NCI-H345 (cell line): ENCODE measurements at regions not wholly inside any gene's neighbourhood (a gene's known extent, or its start where the extent isn't known, plus 50 kb on each side); places are given as distances from the start of the nearest gene placed in this dataset.

Source experiments
- DNase-seq: peaks from one replicate; lab custom pipeline; 2025; lab: John Stamatoyannopoulos, UW

DNA sequence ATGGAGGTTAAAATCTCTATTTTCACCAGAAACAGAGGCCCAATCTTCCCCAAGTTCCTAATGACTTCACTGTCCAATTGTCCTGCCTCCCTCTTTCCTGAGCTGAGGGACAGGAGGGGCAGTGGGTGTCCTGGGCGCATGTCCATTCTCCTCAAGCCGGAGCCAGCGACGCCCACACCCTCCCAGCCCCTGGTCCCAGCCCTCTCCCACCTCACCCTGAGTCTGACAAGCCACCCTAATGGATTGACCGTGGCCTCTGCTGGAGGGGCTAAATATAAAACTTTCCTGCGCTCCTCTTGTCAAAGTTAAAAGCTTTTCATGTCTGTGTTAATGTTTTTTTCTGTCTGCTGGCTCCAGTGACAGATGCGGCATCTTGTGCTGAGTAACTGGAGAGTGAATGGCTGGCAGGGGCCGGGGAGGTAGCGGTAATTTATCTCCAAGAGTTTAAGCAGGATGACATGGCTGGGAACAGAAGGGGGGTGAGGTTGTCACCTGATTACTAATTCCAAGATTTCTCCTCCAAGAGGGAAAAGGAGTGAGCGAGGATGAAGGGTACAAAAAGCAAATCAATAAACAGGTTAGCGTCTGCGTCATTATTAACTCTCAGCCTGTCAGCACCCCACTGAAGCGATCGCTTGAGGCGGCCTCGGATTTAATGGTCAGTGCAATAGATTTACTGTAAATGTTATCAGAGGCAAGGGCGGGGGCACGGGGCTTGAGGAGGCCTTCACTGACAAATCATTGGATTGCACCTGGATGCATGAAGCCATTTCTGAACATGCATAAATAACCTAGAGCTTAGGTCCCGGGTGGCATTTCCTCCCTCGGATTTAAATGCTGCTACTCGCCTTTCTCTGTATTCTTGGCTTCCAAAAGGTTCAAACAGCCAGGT, 118.1 kb upstream of the MAFB start:
- DNase-seq, result no peak

GRCh38 chr20:40807821-40808170, 118.8 kb upstream of the MAFB start:
- no peak for DNase-seq

GRCh38 chr20:40808936-40809335, 119.9 kb upstream of the MAFB start:
- no peak for DNase-seq

DNA sequence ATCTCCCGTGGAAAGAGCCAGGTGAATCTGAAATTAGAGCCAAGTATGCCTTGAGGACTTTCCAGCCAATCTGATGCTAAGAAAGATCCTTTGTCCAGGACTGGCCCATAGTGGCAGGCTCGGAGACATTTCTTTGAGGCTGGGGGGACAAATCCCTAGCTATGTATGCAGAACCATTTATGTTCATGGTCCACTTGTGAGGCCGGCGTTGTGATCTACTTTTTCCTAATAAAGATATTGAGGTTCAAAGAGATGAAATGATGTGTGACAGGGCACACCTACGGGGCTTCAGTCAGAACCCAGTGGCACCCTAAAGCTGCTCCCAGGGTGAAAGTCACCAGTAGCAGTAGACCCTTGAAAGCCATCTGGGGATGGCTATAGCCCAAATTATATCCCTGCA, 120.3 kb upstream of the MAFB start:
- DNase-seq, result no peak

GRCh38 chr20:40810332-40811000, 121.4 kb upstream of the MAFB start:
- no peak for DNase-seq

DNA sequence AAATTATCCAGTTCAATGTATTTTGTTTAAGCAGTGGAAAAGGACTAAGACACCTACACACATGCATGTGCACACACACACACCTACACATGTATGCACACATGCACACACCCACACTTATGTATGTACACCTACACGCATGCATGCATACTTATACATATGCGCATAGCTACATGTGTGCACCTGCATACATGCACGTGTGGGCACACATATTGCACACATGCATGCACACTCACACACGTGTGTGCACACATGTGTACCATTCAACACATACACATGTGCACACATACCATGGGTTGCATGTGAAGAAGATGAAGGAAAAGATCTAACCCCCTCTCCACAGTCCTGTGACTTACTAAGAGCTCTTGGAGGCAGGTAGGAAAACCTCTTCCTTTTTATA, 122.0 kb upstream of the MAFB start:
- DNase-seq, result no peak

DNA sequence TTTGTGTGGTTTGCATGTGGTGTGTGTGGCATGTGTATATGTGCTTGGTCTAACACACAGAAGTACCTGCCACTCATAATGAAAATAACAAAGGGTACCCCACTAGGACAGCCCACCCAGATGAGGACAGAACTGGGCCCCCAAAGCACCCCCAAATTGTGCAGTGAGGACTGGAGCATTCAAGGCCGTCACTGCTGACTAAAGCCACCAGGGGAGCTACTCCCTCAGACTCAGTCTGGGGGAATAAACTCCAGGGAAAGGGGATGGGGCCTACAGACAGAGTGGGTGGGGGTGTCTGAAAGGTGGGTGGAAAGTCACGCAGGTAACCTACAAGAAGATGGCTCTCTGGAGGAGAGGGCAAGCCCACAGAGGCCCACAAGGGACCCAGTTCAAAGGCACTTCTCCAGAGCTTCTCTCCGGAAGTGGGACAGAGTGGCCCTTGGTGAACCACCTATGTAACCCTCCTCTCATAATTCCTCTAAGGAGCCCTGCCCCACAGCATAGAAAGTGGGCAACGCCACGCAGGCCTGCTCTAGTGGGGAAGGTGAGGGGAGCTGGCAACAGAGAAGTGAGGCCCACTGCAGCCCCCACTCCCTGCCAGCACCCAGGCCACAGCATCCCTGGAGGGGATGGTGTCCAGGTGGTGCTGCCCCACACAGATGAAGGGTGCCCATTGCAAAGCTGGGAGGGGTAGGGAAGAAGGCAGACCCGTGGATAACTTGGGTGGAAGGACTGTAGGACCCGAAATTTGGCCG, 122.8 kb upstream of the MAFB start:
- no peak for DNase-seq

- DNase-seq, result no peak
Observed at GRCh38 chr20:40812415-40812925, 123.4 kb upstream of the MAFB start.

DNA sequence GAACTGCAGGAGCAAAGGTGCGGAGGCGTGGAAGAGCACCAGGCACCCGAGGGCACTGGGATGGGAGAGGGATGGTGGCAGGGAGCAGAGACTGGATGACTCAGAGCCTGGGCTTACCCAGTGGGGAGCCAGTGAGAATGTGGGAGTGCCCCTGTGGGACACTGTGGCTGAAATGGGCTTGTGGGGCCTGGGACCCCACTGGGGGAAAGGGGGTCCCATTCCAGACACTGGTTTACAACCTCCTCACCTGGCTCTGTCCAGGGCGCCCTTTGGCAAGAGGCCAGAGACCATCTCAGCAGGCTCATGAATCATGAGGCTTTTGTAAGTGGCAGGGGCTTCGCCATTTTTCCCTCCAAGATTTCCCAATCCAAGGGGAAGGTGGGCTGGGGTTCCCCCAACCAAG, 124.0 kb upstream of the MAFB start:
- DNase-seq, result no peak

- no peak for DNase-seq
Observed at GRCh38 chr20:40813708-40814630, 124.9 kb upstream of the MAFB start.

DNA sequence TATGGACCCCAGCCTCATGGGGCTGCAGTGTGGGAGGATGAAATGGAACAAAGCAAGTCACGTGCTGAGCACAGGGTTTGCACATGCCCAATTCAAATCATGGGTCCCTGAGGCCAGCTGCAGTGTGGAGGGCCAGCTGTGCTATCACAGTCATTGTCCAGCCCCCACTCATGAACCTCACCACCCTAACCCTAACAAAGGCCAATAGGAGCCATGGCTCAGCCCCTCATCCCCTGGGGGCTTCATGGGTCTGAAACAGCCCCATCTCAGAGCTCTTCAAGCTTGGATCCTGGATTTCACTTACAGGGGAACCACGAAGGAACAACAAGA, 125.6 kb upstream of the MAFB start:
- DNase-seq, result no peak

GRCh38 chr20:40815156-40816038, 126.4 kb upstream of the MAFB start:
- DNase-seq, result no peak

- DNase-seq, result no peak
Observed at GRCh38 chr20:40816039-40816352, 127.0 kb upstream of the MAFB start.

DNA sequence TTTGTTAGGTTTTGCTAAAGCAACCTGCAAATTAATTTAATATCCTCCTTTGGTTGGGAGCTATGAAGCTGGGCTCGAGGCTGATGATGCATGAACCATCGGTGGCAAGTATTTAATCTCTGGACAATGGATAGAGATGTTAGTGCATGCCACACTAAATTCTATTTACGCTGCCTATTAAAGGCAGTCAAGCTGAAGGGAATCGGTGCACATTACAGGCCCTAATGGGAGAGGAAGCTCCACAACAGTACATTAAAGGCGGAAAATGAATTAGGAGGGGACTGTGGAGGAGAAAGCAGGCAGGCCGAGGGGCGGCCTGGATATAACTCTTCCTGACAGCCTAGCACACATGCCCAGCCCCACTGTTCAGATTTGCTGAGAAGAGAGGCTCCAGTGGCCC, 132.4 kb upstream of the MAFB start:
- DNase-seq, result no peak

GRCh38 chr20:40826699-40827098, 137.7 kb upstream of the MAFB start:
- no peak for DNase-seq

DNA sequence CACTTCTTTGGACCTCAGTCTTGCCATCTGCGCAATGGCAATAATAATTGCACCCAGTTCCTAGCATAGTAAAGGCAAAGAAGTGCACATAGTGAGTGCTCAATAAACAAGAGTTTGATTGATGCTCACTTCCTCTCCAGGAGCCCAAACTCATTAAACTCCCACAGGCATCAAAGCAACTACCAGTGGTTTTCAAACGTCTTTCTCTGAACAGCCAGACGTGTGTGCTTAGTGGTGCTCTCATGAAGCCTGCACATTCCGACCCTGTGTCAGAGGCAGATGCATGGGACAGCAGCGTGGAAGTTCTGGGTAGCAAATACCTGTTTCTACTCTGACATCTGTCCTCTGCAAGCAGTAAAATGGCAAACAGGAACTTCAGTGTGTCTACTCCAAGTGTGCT, 146.3 kb upstream of the MAFB start:
- no peak for DNase-seq

- no peak for DNase-seq
Observed at GRCh38 chr20:40838509-40838908, 149.5 kb upstream of the MAFB start.

DNA sequence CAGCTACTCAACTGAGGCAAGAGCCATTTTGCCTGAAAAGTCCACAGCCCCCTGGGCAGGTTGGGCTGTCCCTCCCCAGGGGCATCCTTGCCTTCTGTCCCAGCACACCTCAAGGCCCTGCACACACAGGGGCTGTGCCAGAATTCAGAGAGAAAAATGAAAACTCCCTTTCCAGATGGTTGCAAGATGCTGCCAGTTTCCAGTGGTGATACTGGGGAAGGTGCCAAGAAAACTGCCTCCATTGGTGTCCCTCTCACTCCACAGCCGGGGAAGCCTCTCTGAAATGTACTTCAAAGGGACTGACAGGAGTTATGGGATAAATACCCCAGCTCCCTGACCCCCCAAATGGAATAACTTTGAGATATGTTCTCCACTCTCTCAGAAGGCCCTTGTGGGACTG, 154.2 kb upstream of the MAFB start:
- no peak for DNase-seq

- peak; percentile 33 for DNase-seq
Observed at GRCh38 chr20:40844332-40844731, 155.3 kb upstream of the MAFB start.

- no peak for DNase-seq
Observed at GRCh38 chr20:40848096-40848495, 159.1 kb upstream of the MAFB start.

DNA sequence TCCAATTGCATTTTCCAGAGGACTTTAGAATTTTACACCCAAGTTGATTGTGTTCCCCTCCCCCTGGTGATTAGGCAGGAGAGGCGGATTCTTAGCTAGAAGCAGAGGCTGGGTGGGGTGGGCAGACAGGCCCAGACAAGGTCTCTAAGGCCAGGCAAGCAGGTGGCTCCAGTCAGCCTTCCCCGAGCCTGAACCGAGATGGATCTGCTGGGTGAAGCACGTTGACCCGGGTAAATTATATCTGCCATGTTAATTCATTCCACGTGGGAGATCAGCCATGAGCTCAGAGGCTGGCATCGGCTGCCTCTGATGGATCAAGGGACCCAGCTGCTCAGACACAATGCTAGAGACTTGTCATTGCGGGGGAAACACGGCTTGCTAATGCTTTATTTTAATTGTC, 159.5 kb upstream of the MAFB start:
- no peak for DNase-seq
